Activated CD4-positive, alpha-beta T cell treated with anti-CD3 and anti-CD28 coated beads, Interleukin-2, amount 10 ng/mL, durations not matched to agents 7 days and 5 days (primary cell): ENCODE measurements at regions not wholly inside any gene's neighbourhood (a gene's known extent, or its start where the extent isn't known, plus 50 kb on each side); places are given as distances from the start of the nearest gene placed in this dataset.
"Not testable (repeated sequence)": the region's sequence is repeated elsewhere in the genome, so short reads cannot be mapped to it uniquely, and the experiment has no call there.

Experiments used
- CTCF ChIA-PET: fragments of 350-600 bp; sonication (Branson Sonifier 250); formaldehyde crosslinking; loops from one replicate; lab custom pipeline; 2021; ENCODE audit warnings: antibody characterized with exemption; lab: Charles Lee
- POLR2A ChIA-PET: fragments of 350-600 bp; sonication (Branson Sonifier 250); formaldehyde crosslinking; loops from one replicate; lab custom pipeline; 2021; ENCODE audit warnings: antibody characterized with exemption; lab: Charles Lee
- DNase-seq: peaks from one replicate; pipeline ENCODE4 v3.0.0-alpha.2; 2020
- H3K27ac Mint-ChIP-seq: one replicate; pipeline ENCODE4 v1.8.0; 2021; ENCODE audit warnings: mild to moderate bottlenecking, moderate library complexity, mixed read lengths
- H3K27me3 Mint-ChIP-seq: one replicate; pipeline ENCODE4 v1.8.0; 2021; ENCODE audit warnings: mixed read lengths
- H3K36me3 Mint-ChIP-seq: one replicate; pipeline ENCODE4 v1.8.0; 2021; ENCODE audit warnings: low read depth, mixed read lengths
- H3K4me1 Mint-ChIP-seq: one replicate; pipeline ENCODE4 v1.8.0; 2021; ENCODE audit warnings: mixed read lengths
- H3K4me3 Mint-ChIP-seq: one replicate; pipeline ENCODE4 v1.8.0; 2021; ENCODE audit warnings: mild to moderate bottlenecking, moderate library complexity, mixed read lengths
- H3K9me3 Mint-ChIP-seq: one replicate; pipeline ENCODE4 v1.8.0; 2021; ENCODE audit warnings: mixed read lengths

- Mint-ChIP-seq H3K4me3 (no peak overlapping the region), H3K27ac (peak overlapping the region; percentile 14), H3K27me3 (peaks cover 14% of the 10 kb centered on the region), H3K9me3 (no peaks in the 10 kb centered on the region), H3K36me3 (peaks cover 1% of the 10 kb centered on the region), H3K4me1 (peaks cover 31% of the 10 kb centered on the region)
- POLR2A ChIA-PET: no interaction called here
- no peak for DNase-seq
- CTCF ChIA-PET: interaction anchor here (1.1 to 3.4 kb wide), 5 partner anchors 10 to 186 kb away, joined by 3 to 20 read pairs (median 9); no protein-coding TSS in a partner anchor
These were observed 59.0 kb downstream of the FASLG start for GRCh38 chr1:172717722-172718465.

GRCh38 chr1:172719066-172719627 is 60.2 kb downstream of the FASLG start:
- H3K36me3 Mint-ChIP-seq: peaks cover 1% of the 10 kb centered on the region
- H3K4me3 Mint-ChIP-seq: no peak overlapping the region
- H3K27ac Mint-ChIP-seq: no peak overlapping the region
- no peak for DNase-seq
- ChIA-PET CTCF (interaction anchor here (0.6 to 3.4 kb wide), 26 partner anchors 9 to 210 kb away, joined by 3 to 20 read pairs (median 4); partner anchors contain the start of genes FASLG and SUCO), POLR2A (no interaction called here)
- H3K9me3 Mint-ChIP-seq: no peaks in the 10 kb centered on the region
- peaks cover 8% of the 10 kb centered on the region for H3K27me3 Mint-ChIP-seq
- H3K4me1 Mint-ChIP-seq: peaks cover 30% of the 10 kb centered on the region

- no peaks in the 10 kb centered on the region for H3K9me3 Mint-ChIP-seq
- DNase-seq: peak; percentile 46
- no peak overlapping the region for H3K27ac Mint-ChIP-seq
- peaks cover 4% of the 10 kb centered on the region for H3K27me3 Mint-ChIP-seq
- ChIA-PET POLR2A (no interaction called here), CTCF (interaction anchor here (0.6 to 3.4 kb wide), 30 partner anchors 8 to 292 kb away, joined by 3 to 20 read pairs (median 3); partner anchors contain the start of genes FASLG and SUCO)
- H3K36me3 Mint-ChIP-seq: peaks cover 1% of the 10 kb centered on the region
- peaks cover 35% of the 10 kb centered on the region for H3K4me1 Mint-ChIP-seq
- no peak overlapping the region for H3K4me3 Mint-ChIP-seq
These were observed 60.8 kb downstream of the FASLG start for GRCh38 chr1:172719694-172720138.

- Mint-ChIP-seq H3K4me1 (peaks cover 41% of the 10 kb centered on the region), H3K9me3 (no peaks in the 10 kb centered on the region), H3K27me3 (peaks cover 4% of the 10 kb centered on the region), H3K27ac (no peak overlapping the region), H3K36me3 (peaks cover 1% of the 10 kb centered on the region), H3K4me3 (no peak overlapping the region)
- DNase-seq: no peak
- ChIA-PET POLR2A (no interaction called here), CTCF (interaction anchor here (0.7 to 3.4 kb wide), 25 partner anchors 7 to 188 kb away, joined by 3 to 20 read pairs (median 4); partner anchors contain the start of genes FASLG and SUCO)
These were observed 61.4 kb downstream of the FASLG start for GRCh38 chr1:172720339-172720738.

- peaks cover 5% of the 10 kb centered on the region for H3K9me3 Mint-ChIP-seq
- ChIA-PET POLR2A (no interaction called here), CTCF (no interaction called here)
- peaks cover 2% of the 10 kb centered on the region for H3K27me3 Mint-ChIP-seq
- H3K27ac Mint-ChIP-seq: no peak overlapping the region
- H3K36me3 Mint-ChIP-seq: peaks cover 2% of the 10 kb centered on the region
- peaks cover 38% of the 10 kb centered on the region for H3K4me1 Mint-ChIP-seq
- H3K4me3 Mint-ChIP-seq: no peak overlapping the region
- no peak for DNase-seq
These were observed 64.3 kb downstream of the FASLG start for GRCh38 chr1:172723251-172723650.

- peaks cover 13% of the 10 kb centered on the region for H3K9me3 Mint-ChIP-seq
- H3K27me3 Mint-ChIP-seq: peaks cover 3% of the 10 kb centered on the region
- no peak overlapping the region for H3K27ac Mint-ChIP-seq
- peaks cover 6% of the 10 kb centered on the region for H3K36me3 Mint-ChIP-seq
- peaks cover 31% of the 10 kb centered on the region for H3K4me1 Mint-ChIP-seq
- CTCF ChIA-PET: interaction anchor here (3.7 to 3.9 kb wide), 2 partner anchors 18 to 114 kb away, joined by 15 to 17 read pairs; no protein-coding TSS in a partner anchor
- POLR2A ChIA-PET: no interaction called here
- no peak for DNase-seq
- no peak overlapping the region for H3K4me3 Mint-ChIP-seq
These were observed 65.3 kb downstream of the FASLG start for GRCh38 chr1:172724232-172724631.

GRCh38 chr1:172724765-172725613 is 66.1 kb downstream of the FASLG start:
- Mint-ChIP-seq H3K4me3 (no peak overlapping the region), H3K27me3 (peaks cover 10% of the 10 kb centered on the region), H3K36me3 (peaks cover 8% of the 10 kb centered on the region), H3K9me3 (peaks cover 17% of the 10 kb centered on the region), H3K4me1 (peaks cover 24% of the 10 kb centered on the region), H3K27ac (no peak overlapping the region)
- CTCF ChIA-PET: interaction anchor here (0.6 to 3.9 kb wide), 6 partner anchors 11 to 1522 kb away, joined by 3 to 17 read pairs (median 4); no protein-coding TSS in a partner anchor
- no peak for DNase-seq
- POLR2A ChIA-PET: no interaction called here

GRCh38 chr1:172726740-172727139 is 67.8 kb downstream of the FASLG start:
- ChIA-PET POLR2A (no interaction called here), CTCF (interaction anchor here (0.6 to 3.9 kb wide), 15 partner anchors 8 to 955 kb away, joined by 3 to 20 read pairs (median 4); partner anchors contain the start of gene METTL13)
- peaks cover 24% of the 10 kb centered on the region for H3K4me1 Mint-ChIP-seq
- H3K4me3 Mint-ChIP-seq: no peak overlapping the region
- H3K36me3 Mint-ChIP-seq: peaks cover 8% of the 10 kb centered on the region
- no peak for DNase-seq
- peaks cover 17% of the 10 kb centered on the region for H3K27me3 Mint-ChIP-seq
- peaks cover 19% of the 10 kb centered on the region for H3K9me3 Mint-ChIP-seq
- no peak overlapping the region for H3K27ac Mint-ChIP-seq

- no peak for DNase-seq
- peaks cover 24% of the 10 kb centered on the region for H3K4me1 Mint-ChIP-seq
- no peak overlapping the region for H3K4me3 Mint-ChIP-seq
- POLR2A ChIA-PET: no interaction called here
- H3K9me3 Mint-ChIP-seq: peaks cover 19% of the 10 kb centered on the region
- CTCF ChIA-PET: interaction anchor here (0.6 to 3.9 kb wide), 17 partner anchors 9 to 954 kb away, joined by 3 to 20 read pairs (median 3); partner anchors contain the start of gene METTL13
- peaks cover 21% of the 10 kb centered on the region for H3K27me3 Mint-ChIP-seq
- peaks cover 8% of the 10 kb centered on the region for H3K36me3 Mint-ChIP-seq
- no peak overlapping the region for H3K27ac Mint-ChIP-seq
These were observed 68.5 kb downstream of the FASLG start for GRCh38 chr1:172727275-172727857.

- ChIA-PET CTCF (interaction anchor here (0.6 to 3.9 kb wide), 14 partner anchors 10 to 324 kb away, joined by 3 to 20 read pairs (median 3); no protein-coding TSS in a partner anchor), POLR2A (no interaction called here)
- peak; percentile 57 for DNase-seq
- H3K27ac Mint-ChIP-seq: no peak overlapping the region
- H3K4me1 Mint-ChIP-seq: peaks cover 24% of the 10 kb centered on the region
- peaks cover 27% of the 10 kb centered on the region for H3K27me3 Mint-ChIP-seq
- H3K4me3 Mint-ChIP-seq: no peak overlapping the region
- H3K9me3 Mint-ChIP-seq: peaks cover 19% of the 10 kb centered on the region
- H3K36me3 Mint-ChIP-seq: peaks cover 8% of the 10 kb centered on the region
These were observed 69.2 kb downstream of the FASLG start for GRCh38 chr1:172727956-172728603.

- peaks cover 24% of the 10 kb centered on the region for H3K4me1 Mint-ChIP-seq
- H3K4me3 Mint-ChIP-seq, POLR2A ChIA-PET, DNase-seq, H3K27ac Mint-ChIP-seq, H3K36me3 Mint-ChIP-seq: not testable (repeated sequence)
- H3K27me3 Mint-ChIP-seq: peaks cover 30% of the 10 kb centered on the region
- CTCF ChIA-PET: interaction anchor here (0.6 to 2.4 kb wide), 7 partner anchors 10 to 1480 kb away, joined by 3 to 20 read pairs (median 3); no protein-coding TSS in a partner anchor
- H3K9me3 Mint-ChIP-seq: peaks cover 19% of the 10 kb centered on the region
These were observed 69.8 kb downstream of the FASLG start for GRCh38 chr1:172728705-172729104.
